IPS-NIHi7 (cell line): ENCODE measurements at regions not wholly inside any gene's neighbourhood (a gene's known extent, or its start where the extent isn't known, plus 50 kb on each side); places are given as distances from the start of the nearest gene placed in this dataset.

Source experiments
- DNase-seq: peaks from one replicate; pipeline ENCODE4 v3.0.0; 2012; ENCODE audit warnings: mixed read lengths; ENCODE audit errors: extremely low spot score

DNA sequence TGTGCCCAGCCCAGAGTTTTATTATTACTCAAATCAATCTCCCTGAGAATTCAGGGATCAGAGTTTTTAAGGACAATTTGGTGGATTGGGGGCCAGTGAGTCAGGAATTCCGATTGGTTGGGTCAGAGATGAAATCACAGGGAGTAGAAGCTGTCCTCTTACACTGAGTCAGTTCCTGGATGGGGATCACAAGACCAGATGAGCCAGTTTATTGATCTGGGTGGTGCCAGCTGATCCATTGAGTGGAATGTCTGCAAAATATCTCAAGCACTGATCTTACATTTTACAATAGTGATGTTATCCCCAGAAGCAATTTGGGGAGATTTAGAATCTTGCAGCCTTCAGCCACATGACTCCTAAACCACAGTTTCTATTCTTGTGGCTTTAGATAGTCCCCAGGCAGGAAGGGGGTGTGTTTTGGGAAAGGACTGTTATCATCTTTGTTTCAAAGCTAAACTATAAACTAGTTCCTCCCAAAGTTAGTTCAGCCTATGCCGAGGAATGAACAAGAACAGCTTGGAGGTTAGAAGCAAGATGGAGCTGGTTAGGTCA, 89.1 kb upstream of the CNOT2 start:
- no peak for DNase-seq

DNA sequence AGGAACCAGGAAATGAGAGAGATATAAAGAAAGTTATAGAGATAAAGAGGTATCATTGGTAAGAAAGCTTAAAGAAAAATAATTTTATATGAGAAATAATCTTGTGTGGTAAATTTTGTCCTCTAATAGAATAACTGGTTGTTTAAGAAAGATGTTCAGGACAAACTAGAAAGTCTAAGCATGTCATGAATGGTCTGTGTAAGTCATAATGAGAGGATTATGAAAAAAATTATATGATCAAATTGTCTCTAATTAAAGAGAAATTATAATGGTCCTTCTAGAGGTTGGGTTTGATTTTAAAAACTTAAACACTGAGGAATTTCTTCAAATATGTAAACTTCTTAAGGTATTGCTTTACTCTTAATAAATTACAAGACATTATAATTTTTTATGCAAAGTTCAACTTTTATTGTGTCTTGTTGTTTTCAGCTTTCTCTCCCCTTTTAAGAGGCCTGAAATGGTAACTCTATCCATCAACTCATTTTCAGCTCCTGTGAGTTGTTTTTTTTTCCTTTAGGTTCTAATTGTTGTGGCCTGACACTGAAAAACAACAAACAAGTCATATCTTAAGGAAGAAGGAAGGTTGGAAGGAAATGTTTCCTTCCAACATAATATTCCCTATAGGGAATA, 88.2 kb upstream of the CNOT2 start:
- DNase-seq: no peak

DNA sequence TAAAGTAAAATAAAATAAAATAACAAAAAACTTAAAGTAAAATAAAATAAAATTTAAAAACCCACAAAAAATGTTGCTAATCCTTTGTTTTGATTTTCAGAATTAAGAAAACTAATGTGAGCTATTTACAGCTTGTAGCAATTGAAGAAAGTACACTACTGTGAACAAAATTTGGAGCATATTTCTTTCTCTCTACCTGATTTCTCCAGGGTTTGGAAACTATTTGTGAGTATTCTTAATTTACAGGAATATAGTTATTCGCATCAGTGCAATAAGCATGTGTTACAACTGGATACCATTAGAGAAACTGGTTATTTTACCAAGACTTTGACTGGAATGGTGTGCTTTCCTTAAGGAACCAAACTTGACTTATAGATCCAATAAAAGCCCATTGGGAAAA, 86.1 kb upstream of the CNOT2 start:
- no peak for DNase-seq

DNA sequence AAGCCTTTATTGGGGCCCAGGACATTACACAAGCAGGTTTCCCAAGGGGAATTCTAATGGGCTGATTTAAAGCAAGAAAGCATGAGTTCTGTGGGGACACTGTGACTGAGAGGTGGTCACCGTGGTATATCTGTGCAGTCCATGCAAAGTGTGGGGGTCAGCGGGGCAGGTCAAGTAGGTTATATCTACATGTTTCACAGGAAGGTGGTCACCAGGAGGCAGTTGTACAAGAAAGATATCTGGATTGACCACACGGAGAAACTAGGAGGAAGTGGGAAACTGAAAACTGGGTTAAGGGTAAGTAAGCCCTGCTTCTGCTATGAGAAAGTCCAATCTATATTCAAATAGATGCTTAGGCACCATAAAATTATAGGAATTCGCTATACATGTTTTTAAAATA, 77.8 kb upstream of the CNOT2 start:
- no peak for DNase-seq

DNA sequence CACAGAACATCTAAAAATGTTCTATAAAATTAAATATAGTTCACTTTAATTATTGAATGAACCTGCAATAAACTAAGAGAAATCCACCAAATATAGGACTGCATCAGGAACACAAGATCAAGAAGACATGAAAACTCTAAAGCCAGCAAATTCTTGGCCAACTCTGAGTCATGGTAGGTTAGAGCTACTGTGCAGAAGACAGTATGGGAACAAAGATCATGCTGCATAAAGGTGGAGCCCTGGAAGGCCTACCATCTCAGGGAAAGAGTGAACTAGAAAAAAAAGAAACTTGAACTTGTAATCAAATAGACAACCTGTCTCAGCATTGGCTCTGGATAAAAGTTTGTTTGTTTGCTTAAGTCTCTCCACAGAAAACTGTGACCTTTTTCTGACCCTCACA, 66.9 kb upstream of the CNOT2 start:
- DNase-seq: no peak

DNA sequence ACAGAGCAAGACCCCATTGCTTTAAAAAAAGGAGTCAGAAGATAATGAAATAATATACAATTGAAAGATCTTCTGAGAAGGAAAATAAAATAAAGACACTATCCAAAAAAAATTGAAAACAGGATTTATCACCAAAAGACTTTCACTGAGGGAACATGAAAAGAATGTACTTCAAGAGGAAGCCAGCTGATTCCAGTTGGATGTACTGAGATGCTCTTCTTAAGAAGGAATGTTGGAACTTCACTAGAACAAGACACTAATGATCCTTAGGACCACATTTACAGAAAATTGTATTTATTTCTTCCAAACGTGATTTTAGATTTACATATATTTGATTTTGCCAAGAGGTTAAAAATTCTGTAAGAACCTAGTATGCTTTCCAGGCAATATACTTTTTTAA, 65.6 kb upstream of the CNOT2 start:
- no peak for DNase-seq

DNA sequence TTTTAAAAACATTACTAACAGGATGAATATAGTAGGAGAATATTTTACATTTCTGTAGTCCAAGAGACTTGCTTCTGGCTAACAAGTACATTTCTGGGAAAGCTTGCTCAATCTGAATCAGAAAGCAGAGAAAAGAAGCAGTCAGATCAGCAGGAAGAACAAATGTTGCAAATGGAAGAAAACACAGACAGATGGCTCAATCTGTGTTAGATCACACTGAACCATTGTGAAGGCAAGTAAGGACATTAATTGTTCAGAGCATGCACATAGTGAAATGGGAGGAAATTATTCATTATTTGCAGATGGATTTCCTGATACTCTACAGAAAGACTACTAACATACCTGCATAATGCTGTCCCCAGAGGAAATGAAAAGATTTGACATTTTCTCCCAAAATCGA, 65.2 kb upstream of the CNOT2 start:
- no peak for DNase-seq

DNA sequence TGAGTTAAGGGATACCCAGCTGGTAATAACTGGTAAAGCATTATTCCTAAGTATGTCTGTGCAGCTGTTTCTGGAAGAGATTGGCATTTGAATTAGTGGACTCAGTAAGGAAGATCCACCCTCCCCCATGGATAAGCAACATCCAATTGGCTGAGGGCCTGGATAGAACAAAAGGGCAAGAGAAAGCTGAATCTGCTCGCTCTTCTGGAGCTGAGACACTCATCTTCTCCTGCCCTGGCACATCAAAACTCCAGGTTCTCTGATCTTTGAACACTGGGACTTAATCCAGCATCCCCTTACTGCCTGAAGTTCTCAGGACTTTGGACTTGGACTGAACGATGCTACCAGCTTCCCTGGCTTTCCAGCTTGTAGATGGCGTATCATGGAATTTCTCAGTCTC, 63.1 kb upstream of the CNOT2 start:
- DNase-seq: no peak

DNA sequence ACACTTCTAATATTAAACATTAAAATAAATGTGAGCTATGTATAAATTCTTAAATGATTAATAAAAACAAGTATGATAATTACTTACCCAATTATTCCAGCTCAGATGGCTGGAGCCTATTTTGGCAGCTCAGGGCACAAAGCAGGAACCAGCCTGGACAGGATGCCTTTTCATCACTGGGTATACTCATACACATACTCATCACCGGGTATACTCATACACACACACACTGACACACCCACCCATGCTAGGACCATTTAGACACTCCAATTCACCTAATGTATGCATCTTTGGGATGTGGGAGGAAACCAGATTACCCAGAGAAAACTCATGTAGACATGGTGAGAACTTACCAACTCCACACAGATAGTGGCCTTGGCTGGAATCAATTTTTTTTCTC, 57.9 kb upstream of the CNOT2 start:
- no peak for DNase-seq

DNA sequence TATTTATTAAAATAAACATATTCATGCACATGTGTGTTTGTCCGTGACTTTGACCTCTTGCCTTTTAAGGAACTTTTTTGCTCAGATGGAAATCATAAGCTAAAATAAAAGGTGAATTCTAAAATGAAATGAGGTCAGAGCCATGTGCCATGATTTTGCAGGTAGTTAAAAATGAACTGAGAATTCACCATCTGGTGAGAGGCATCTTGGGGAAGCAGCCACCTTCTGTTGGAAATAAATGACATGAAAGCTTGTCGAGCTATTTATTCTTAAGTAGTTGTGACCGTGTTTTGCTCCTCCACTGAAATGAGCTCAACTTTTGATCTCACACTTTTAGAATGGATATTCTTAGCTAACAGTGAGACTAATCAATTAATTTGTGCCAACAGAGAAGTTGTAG, 56.8 kb upstream of the CNOT2 start:
- DNase-seq: no peak

DNA sequence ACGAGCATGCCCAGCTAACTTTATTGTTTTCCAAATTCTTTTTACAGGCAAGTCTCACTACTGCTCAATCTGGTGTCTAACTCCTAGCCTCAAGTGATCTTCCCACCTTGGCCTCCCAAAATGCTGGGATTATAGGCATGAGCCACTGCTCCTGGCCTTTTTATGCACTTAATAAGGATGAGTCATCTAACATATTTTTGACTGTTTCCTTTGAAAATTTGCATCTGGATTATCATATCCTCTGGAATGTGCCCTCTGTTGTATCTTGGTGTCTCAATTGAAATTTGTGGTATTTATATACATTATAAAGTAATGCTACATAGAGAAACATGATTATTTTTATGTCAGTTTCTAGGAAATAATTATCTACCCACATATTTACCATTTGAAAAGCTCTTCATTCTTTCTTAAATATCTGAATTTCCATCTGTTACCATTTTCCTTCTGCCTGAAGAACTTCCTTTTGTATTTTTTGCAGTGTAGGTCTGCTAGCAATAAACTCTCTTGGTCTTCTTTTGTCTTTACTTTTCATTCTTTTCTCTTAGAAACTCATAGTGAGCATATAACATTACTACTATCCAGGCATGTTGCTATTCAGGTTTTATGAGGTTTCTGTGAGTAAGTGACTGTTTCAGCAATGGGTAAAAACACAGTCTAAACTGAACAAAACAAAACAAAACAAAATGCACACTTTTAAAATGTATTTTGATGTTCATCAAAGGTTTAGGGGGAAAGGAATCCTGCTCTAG, 52.8 kb upstream of the CNOT2 start:
- no peak for DNase-seq
